Thoracic aorta (tissue), 2 donors: ENCODE measurements at regions not wholly inside any gene's neighbourhood (a gene's known extent, or its start where the extent isn't known, plus 50 kb on each side); places are given as distances from the start of the nearest gene placed in this dataset.
"Not testable (repeated sequence)": the region's sequence is repeated elsewhere in the genome, so short reads cannot be mapped to it uniquely, and the experiment has no call there.

Source experiments
- ATAC-seq: fragments of 150-250 bp; one replicate; pipeline ENCODE4 v1.8.0; 2017; ENCODE audit warnings: low read depth; ENCODE audit not compliant: insufficient number of reproducible peaks, low FRiP score
- DNase-seq: peaks from one replicate; pipeline ENCODE4 v3.0.0-alpha.2; 2020; ENCODE audit warnings: low spot score
- H3K27ac ChIP-seq, 2 donors: fragments of 200-600 bp; sonication (generic); 1 replicate in 1 of 2; 2 replicates in 1 of 2; pipeline ENCODE4 v1.5.1; 2016; ENCODE audit warnings: mild to moderate bottlenecking in 2 of 2, moderate library complexity in 2 of 2
- H3K27me3 ChIP-seq: fragments of 200-600 bp; sonication (generic); replicated peaks from 2 replicates; pipeline ENCODE4 v1.6.0; 2016; ENCODE audit warnings: mild to moderate bottlenecking; ENCODE audit not compliant: insufficient read depth
- H3K36me3 ChIP-seq: fragments of 200-600 bp; sonication (generic); one replicate; pipeline ENCODE4 v1.5.1; 2016
- H3K4me1 ChIP-seq, 2 donors: fragments of 200-600 bp; sonication (generic); 1 replicate in 1 of 2; 2 replicates in 1 of 2; pipeline versions ENCODE4 v1.5.1 to v1.6.0; 2016; ENCODE audit warnings: low read depth in 2 of 2, mild to moderate bottlenecking in 1 of 2; ENCODE audit not compliant: control insufficient read depth in 1 of 2
- H3K4me3 ChIP-seq: fragments of 200-600 bp; sonication (generic); 2 replicates; pipeline ENCODE4 v1.5.1; 2016; ENCODE audit warnings: mild to moderate bottlenecking
- H3K9me3 ChIP-seq: fragments of 200-600 bp; sonication (generic); 2 replicates; pipeline ENCODE4 v1.5.1; 2016
- CTCF ChIP-seq: fragments of 200-600 bp; sonication (generic); IDR thresholded peaks from one replicate; pipeline ENCODE4 v1.5.1; 2019; ENCODE audit warnings: antibody characterized with exemption

GRCh38 chr18:70709144-70709543, 420.3 kb downstream of the SOCS6 start:
- H3K4me1 ChIP-seq: no peaks in the 10 kb centered on the region
- no peak for ATAC-seq
- no peaks in the 10 kb centered on the region for H3K9me3 ChIP-seq
- no peak for TF ChIP-seq CTCF
- H3K4me3 ChIP-seq: no peak overlapping the region
- no peak overlapping the region for H3K27ac ChIP-seq
- no peaks in the 10 kb centered on the region for H3K27me3 ChIP-seq
- DNase-seq: no peak
- H3K36me3 ChIP-seq: no peaks in the 10 kb centered on the region

GRCh38 chr18:70705831-70706416, 417.1 kb downstream of the SOCS6 start:
- Histone ChIP-seq H3K9me3 (no peaks in the 10 kb centered on the region), H3K4me1 (no peaks in the 10 kb centered on the region), H3K27ac (no peak overlapping the region), H3K36me3 (no peaks in the 10 kb centered on the region), H3K4me3 (no peak overlapping the region), H3K27me3 (no peaks in the 10 kb centered on the region)
- DNase-seq (no peak), ATAC-seq (no peak)
- TF ChIP-seq CTCF: no peak

GRCh38 chr18:70700496-70700895, 411.7 kb downstream of the SOCS6 start:
- TF ChIP-seq CTCF: no peak
- DNase-seq: no peak
- no peak overlapping the region for H3K4me3 ChIP-seq
- H3K4me1 ChIP-seq: no peaks in the 10 kb centered on the region
- H3K27me3 ChIP-seq: no peaks in the 10 kb centered on the region
- no peaks in the 10 kb centered on the region for H3K9me3 ChIP-seq
- H3K36me3 ChIP-seq: no peaks in the 10 kb centered on the region
- no peak overlapping the region for H3K27ac ChIP-seq
- ATAC-seq: no peak

GRCh38 chr18:70698574-70698973, 409.7 kb downstream of the SOCS6 start:
- H3K4me1 ChIP-seq: no peaks in the 10 kb centered on the region
- no peaks in the 10 kb centered on the region for H3K36me3 ChIP-seq
- H3K9me3 ChIP-seq: no peaks in the 10 kb centered on the region
- ATAC-seq (no peak), DNase-seq (no peak)
- no peak overlapping the region for H3K4me3 ChIP-seq
- no peaks in the 10 kb centered on the region for H3K27me3 ChIP-seq
- no peak for TF ChIP-seq CTCF
- no peak overlapping the region for H3K27ac ChIP-seq

- TF ChIP-seq CTCF: no peak
- Histone ChIP-seq H3K4me3 (no peak overlapping the region), H3K27me3 (no peaks in the 10 kb centered on the region), H3K36me3 (no peaks in the 10 kb centered on the region), H3K27ac (no peak overlapping the region), H3K9me3 (no peaks in the 10 kb centered on the region), H3K4me1 (no peaks in the 10 kb centered on the region)
- ATAC-seq (no peak), DNase-seq (no peak)
These were observed 404.4 kb downstream of the SOCS6 start for GRCh38 chr18:70693246-70693645.

GRCh38 chr18:70689765-70690164, 400.9 kb downstream of the SOCS6 start:
- H3K9me3 ChIP-seq: not testable (repeated sequence)

More at GRCh38 chr18:70689765-70690164, 400.9 kb downstream of the SOCS6 start:
- ATAC-seq, H3K36me3 ChIP-seq, H3K4me3 ChIP-seq, H3K4me1 ChIP-seq, DNase-seq, H3K27ac ChIP-seq, H3K27me3 ChIP-seq: not testable (repeated sequence)
